ENCODE measurements at regions not wholly inside any gene's neighbourhood (a gene's known extent, or its start where the extent isn't known, plus 50 kb on each side); places are given as distances from the start of the nearest gene placed in this dataset.

DNA sequence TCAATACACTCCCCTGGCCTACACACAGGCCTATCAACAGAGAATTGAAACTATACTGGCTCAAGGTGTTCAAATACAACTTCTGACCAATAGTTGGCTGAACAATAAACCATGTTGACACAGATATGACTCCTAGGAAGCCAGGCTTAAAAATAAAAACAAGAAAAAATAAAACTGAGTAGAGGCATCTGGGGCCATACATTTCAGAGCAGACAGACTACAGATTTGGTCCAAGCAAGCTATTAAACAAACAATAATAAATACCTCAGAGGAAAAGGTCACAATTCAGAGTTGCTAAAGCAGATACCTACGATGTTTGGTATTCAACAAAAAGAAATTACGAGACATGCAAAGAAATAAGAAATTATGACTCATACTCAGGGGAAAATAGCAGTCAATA is 132.8 kb upstream of the ACVR2A start:
- TF ChIP-seq POLR2A (IDR thresholded peaks at IDR 0.05) (no peak), CTCF (IDR thresholded peaks at IDR 0.05) (no peak), EP300 (IDR thresholded peaks at IDR 0.05) (no peak), POLR2AphosphoS5 (IDR thresholded peaks at IDR 0.05) (no peak)
